GM12891 (cell line): ENCODE measurements at regions not wholly inside any gene's neighbourhood (a gene's known extent, or its start where the extent isn't known, plus 50 kb on each side); places are given as distances from the start of the nearest gene placed in this dataset.

Experiments
- DNase-seq: peaks from one replicate; pipeline ENCODE4 v3.0.0; 2011; ENCODE audit warnings: low spot score; ENCODE audit not compliant: insufficient read length
- FAIRE-seq: peaks from 2 replicates; lab custom pipeline; 2011; peaks lifted over from hg19 to GRCh38; lab: Jason Lieb, UNC
- PAX5 ChIP-seq: IDR thresholded peaks from 2 replicates; pipeline ENCODE4 v1.6.1; 2011; ENCODE audit warnings: low read length, moderate library complexity, mild to moderate bottlenecking; ENCODE audit not compliant: insufficient read depth, severe bottlenecking
- POLR2A ChIP-seq: IDR thresholded peaks from 2 replicates; pipeline ENCODE4 v1.6.1; 2011; ENCODE audit warnings: low read depth, low read length, control low read depth
- POLR2AphosphoS5 ChIP-seq: IDR thresholded peaks from 2 replicates; pipeline ENCODE4 v1.6.1; 2011; ENCODE audit warnings: low read depth, low read length, control low read depth
- POU2F2 ChIP-seq: IDR thresholded peaks from 2 replicates; pipeline ENCODE4 v1.6.1; 2011; ENCODE audit warnings: low read depth, mild to moderate bottlenecking, control low read depth, low read length, moderate library complexity
- SPI1 ChIP-seq: IDR thresholded peaks from 2 replicates; pipeline ENCODE4 v1.6.1; 2011; ENCODE audit warnings: low read depth, low read length, control low read depth
- TAF1 ChIP-seq: IDR thresholded peaks from 2 replicates; pipeline ENCODE4 v1.6.1; 2011; ENCODE audit warnings: low read depth, low read length, control low read depth

DNA sequence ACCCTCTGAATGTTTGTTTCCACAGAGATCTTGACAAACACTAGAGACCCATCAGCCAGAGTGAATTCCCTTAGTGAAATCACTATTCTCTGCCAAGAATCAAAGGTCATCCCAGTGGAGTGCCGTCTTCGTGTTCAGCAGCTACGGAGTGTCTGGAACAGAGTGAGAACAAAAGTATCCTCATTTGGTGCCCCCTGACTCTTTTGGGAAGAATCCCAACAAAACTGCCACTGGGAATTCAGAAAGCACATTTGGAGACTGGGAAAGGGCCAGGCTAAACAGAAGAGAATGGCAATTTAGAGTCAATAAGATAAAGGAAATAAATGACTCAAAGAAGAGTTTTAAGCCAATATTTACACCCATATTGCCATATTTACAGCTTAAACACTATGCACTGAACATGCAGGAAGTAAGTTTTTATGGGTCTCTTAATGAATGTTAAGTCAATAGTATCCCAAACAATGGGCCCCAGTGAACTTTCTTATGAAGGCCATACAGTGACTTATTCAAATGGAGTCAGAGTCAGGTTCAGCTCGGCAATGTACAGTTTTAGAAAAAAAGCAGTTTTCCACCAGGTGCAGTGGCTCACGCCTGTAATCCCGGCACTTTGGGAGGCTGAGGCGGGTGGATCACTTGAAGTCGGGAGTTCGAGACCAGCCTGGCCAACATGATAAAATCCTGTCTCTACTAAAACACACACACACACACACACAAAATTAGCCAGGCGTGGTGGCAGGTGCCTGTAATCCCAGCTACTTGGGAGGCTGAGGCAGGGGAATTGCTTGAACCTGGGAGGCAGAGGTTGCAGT is 392.6 kb downstream of the KLF5 start:
- TF ChIP-seq TAF1 (no peak), POLR2AphosphoS5 (no peak), POU2F2 (no peak), PAX5 (no peak), POLR2A (no peak)
- DNase-seq (no peak), FAIRE-seq (no peak)

DNA sequence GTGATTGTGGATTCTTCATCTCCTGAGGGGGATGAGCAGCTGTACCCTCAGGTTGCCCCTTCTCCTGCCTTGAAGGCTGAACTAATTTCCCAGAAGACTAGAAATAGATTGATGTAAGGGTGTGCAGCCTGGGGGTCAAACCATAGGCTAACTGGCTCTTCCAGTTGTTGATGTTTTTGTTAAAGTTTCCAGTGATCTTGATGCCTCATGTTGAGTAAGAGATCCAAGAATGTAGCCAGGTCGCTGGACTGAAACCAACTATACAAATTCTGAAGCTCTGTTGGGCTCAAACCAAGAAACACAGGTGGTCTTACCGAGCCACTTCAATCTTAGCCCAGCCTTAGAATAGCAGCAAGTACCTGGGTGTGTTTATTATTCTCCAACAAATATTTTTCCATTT is 391.8 kb downstream of the KLF5 start:
- TF ChIP-seq POLR2A (no peak), TAF1 (no peak), POLR2AphosphoS5 (no peak), SPI1 (no peak), POU2F2 (no peak), PAX5 (no peak)
- DNase-seq: no peak
- FAIRE-seq: no peak

DNA sequence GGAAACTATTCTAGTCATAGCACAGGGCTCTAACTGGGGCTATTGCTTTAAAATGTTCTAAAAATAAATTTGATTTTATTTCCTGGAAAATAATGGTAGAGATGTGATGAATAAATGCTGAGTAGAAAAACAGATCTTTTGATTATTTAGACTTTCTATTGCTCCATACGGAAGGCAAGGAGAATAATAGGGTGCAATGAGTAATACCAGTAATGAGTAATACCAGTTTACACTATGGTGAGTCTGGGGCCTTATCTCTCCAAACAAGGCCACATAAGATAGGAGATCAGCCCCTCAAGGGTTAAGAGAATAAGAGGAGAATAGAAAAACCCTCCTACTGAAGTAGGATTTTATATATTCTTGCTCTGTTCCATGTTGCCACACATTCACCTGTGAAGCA is 390.4 kb downstream of the KLF5 start:
- FAIRE-seq: no peak
- TF ChIP-seq TAF1 (no peak), SPI1 (no peak), POU2F2 (no peak), PAX5 (no peak), POLR2AphosphoS5 (no peak), POLR2A (no peak)
- no peak for DNase-seq

DNA sequence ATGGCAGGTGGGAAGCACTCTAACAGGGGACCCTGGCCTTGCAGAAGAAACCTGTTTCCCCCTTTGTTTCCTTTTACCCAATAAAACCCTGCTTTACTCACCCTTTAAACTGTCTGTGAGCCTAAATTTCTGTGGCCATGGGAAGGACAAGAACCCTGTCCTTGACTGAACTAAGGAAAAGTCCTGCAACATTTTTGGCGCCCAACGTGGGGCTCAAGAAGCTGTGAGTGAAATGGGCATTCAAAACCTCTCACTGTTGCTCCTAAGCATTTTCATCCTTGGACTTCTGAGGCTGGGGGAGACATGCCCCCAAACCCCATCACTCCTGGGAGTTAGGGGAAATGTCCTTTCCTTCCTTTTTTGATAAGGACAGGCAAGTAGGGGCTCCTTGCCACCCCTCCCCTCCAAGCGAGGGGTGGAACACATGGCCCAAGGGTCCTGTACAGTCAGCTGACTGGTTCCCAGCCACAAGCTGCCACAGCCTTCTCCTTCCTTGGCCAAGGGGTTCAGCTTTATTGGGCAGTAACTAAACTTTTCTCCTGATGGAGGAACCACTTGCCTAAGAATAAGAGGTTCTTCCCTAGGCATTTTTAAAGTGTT is 381.6 kb downstream of the KLF5 start:
- no peak for DNase-seq
- TF ChIP-seq TAF1: no peak
- no peak for FAIRE-seq

DNA sequence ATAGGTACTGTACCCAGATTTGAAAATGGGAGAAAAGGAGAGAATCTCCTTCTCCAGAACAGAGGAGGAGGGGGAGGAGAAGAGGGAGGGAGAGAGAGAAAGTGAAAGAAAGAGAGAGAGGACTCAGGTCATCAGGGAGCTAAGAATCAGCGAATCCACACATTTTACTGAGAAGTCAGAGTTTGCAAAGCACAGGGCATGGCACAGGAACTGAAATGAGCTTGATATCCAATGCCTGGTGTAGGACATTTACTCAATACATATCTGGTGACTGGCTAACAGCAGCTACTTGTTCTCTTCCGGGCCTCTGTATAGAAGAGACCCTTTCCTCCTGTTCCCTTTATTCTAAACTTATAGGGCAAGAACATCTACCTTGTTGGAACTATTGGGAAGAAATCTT is 375.1 kb downstream of the KLF5 start:
- DNase-seq: no peak
- TF ChIP-seq TAF1: no peak
- no peak for TF ChIP-seq PAX5
- TF ChIP-seq POLR2AphosphoS5: no peak
- TF ChIP-seq POU2F2: no peak
- TF ChIP-seq SPI1: no peak
- TF ChIP-seq POLR2A: no peak
- FAIRE-seq: no peak

DNA sequence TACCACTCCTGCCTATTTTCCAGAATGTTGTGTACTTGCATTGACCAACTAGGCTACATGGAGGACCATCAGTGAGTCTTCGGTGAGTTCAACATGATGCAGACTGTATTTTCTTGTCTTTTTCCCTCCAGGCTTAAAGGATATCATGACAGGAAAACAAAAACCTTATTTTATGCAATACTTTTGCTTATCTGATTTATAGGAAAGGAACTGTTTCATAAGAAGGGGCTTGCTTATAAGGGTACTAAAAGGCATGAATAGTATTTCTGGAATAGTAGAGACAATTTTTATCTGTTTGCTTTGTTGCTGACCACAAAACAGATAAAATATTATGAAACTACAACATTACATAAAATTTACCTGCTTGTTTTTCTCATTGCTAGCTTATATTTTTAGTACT is 374.7 kb downstream of the KLF5 start:
- no peak for TF ChIP-seq POU2F2
- no peak for TF ChIP-seq TAF1
- no peak for TF ChIP-seq SPI1
- TF ChIP-seq POLR2AphosphoS5: no peak
- no peak for TF ChIP-seq PAX5
- TF ChIP-seq POLR2A: no peak
- DNase-seq (no peak), FAIRE-seq (no peak)

DNA sequence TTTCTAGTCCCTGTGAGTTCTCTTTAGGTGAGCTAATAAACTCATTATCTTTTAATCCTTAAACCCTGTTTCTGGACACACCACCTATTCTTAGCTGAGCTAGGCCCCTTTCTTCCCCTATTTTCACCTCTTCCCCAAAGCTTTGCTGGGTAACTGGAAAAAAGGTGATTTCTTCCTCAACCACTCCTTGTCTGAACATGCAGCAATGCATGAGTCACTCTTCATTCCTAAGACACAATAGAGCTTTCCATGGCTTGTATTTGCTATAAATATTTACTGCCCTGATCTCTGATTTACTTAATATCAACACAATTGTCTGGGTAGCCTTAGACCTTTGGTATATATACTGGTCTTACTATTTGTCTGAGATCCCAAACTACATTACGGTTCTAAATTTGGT is 370.9 kb downstream of the KLF5 start:
- FAIRE-seq (no peak), DNase-seq (no peak)

DNA sequence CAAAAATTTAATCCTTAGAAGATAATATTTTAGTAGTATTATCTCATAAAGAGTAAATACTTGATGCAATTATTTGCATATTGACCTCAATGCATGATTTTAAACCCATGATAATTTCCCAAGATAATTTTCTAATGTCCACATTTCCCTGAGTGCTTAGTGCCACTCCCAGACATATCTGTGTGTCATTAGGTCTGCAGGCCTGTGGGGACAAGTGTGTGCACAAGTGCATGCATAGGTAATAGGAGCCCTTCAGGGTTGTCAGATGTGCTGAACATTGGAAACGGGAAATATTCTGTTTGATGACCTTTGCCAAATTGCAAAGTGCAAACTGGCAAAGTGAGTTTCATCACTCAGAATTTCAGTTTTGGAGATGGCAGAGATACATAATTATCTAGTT is 369.9 kb downstream of the KLF5 start:
- FAIRE-seq: no peak
- no peak for TF ChIP-seq POU2F2
- TF ChIP-seq POLR2AphosphoS5: no peak
- no peak for TF ChIP-seq PAX5
- no peak for TF ChIP-seq SPI1
- TF ChIP-seq TAF1: no peak
- no peak for TF ChIP-seq POLR2A
- DNase-seq: no peak

More for the DNA sequence above, 370.9 kb downstream of the KLF5 start:
- TF ChIP-seq TAF1 (no peak), POU2F2 (no peak), POLR2A (no peak), PAX5 (no peak), POLR2AphosphoS5 (no peak), SPI1 (no peak)

DNA sequence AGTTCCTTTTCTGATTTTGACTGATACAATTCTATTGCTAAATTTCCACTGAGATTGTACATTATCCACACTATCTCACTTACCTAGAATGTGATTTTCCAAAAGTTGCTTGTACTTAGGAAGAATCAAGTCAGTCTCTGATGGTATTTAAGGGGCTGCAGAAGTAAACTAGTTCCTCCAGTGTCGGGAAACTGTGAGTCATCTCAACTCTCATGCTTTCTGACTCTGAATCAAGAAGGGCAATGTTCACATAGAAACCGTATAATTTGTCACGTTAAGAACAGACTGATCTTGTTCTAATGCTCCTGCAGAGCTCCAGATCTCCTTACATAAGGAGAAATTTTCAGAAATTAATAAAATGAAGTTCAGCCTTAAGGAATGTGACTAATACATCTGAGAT is 369.3 kb downstream of the KLF5 start:
- no peak for FAIRE-seq
- DNase-seq: no peak
- no peak for TF ChIP-seq POLR2A
- no peak for TF ChIP-seq SPI1
- no peak for TF ChIP-seq POLR2AphosphoS5

DNA sequence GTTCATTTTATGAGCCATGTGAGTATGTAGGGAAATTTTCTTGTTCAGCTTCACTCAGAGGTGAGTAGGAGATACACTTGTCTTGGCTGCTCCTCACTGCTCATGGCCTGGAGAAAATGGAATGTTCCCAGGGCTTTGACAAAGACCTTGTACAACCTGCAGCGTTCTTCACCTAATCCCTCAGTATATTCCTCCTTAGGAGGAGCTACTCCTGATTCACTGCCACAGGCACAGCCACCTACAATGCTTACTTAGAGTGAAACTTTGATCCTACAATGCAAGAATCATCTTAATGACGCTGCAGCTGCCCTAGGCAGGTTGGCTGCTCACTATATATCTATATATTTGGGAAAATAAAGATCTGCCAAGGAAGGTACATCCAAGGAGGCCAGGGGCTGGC is 364.2 kb downstream of the KLF5 start:
- FAIRE-seq (no peak), DNase-seq (no peak)
- TF ChIP-seq PAX5 (no peak), POLR2A (no peak), SPI1 (no peak), POU2F2 (no peak), POLR2AphosphoS5 (no peak), TAF1 (no peak)
